OCI-LY3 (cell line): ENCODE measurements at regions not wholly inside any gene's neighbourhood (a gene's known extent, or its start where the extent isn't known, plus 50 kb on each side); places are given as distances from the start of the nearest gene placed in this dataset.

Experiments used
- H2AFZ ChIP-seq: fragments of 200-600, 300-600 bp; shearing (Covaris generic); 2 replicates; pipeline ENCODE4 v1.6.0; 2014; ENCODE audit warnings: antibody characterized with exemption, low read depth, low read length
- H3K27ac ChIP-seq: fragments of 200-600, 300-600 bp; sonication (generic); 2 replicates; pipeline ENCODE4 v1.5.1; 2014; ENCODE audit warnings: mild to moderate bottlenecking, low read length, moderate library complexity, mixed read lengths
- H3K27me3 ChIP-seq: fragments of 200-600, 300-600 bp; sonication (generic); 2 replicates; pipeline ENCODE4 v1.6.1; 2014; ENCODE audit warnings: low read depth, low read length, mixed read lengths
- H3K36me3 ChIP-seq: fragments of 200-600, 300-600 bp; sonication (generic); replicated peaks from 2 replicates; pipeline ENCODE3; 2014; ENCODE audit warnings: low read depth, low read length, mixed read lengths
- H3K4me1 ChIP-seq: fragments of 300-600, 200-600 bp; sonication (generic); 2 replicates; pipeline ENCODE4 v1.6.1; 2014; ENCODE audit warnings: low read length, mixed read lengths
- H3K4me2 ChIP-seq: fragments of 200-600, 300-600 bp; sonication (generic); 2 replicates; pipeline ENCODE4 v1.6.1; 2014; ENCODE audit warnings: low read length, mixed read lengths
- H3K4me3 ChIP-seq: fragments of 300-600, 200-600 bp; sonication (generic); 2 replicates; pipeline ENCODE4 v1.5.1; 2014; ENCODE audit warnings: antibody characterized with exemption, mild to moderate bottlenecking, low read length, moderate library complexity
- H3K79me2 ChIP-seq: fragments of 300-600, 200-600 bp; shearing (Covaris generic); 2 replicates; pipeline ENCODE4 v1.6.1; 2014; ENCODE audit warnings: mild to moderate bottlenecking, low read length, mixed read lengths
- H3K9ac ChIP-seq: fragments of 300-600, 200-600 bp; shearing (Covaris generic); 2 replicates; pipeline ENCODE4 v1.6.0; 2014; ENCODE audit warnings: mild to moderate bottlenecking, low read length, moderate library complexity
- H3K9me3 ChIP-seq: fragments of 200-600, 300-600 bp; shearing (Covaris generic); 2 replicates; pipeline ENCODE4 v1.6.1; 2014; ENCODE audit warnings: low read length, mixed read lengths; ENCODE audit not compliant: insufficient read depth
- H4K20me1 ChIP-seq: fragments of 200-600, 300-600 bp; sonication (generic); 2 replicates; pipeline ENCODE4 v1.6.1; 2016; ENCODE audit warnings: low read length, mixed read lengths; ENCODE audit not compliant: insufficient read depth
- EZH2phosphoT487 ChIP-seq: fragments of 200-600 bp; shearing (Covaris generic); IDR thresholded peaks from 2 replicates; pipeline ENCODE4 v1.6.1; 2018; ENCODE audit warnings: antibody characterized with exemption, mixed run types, low read depth
- TF ChIP-seq, protein P1 (sequence below): fragments of 200-600, 300-600 bp; sonication (generic); IDR thresholded peaks from 2 replicates; pipeline ENCODE4 v1.5.1; 2014; ENCODE audit warnings: antibody characterized with exemption, low read length, low read depth

DNA sequence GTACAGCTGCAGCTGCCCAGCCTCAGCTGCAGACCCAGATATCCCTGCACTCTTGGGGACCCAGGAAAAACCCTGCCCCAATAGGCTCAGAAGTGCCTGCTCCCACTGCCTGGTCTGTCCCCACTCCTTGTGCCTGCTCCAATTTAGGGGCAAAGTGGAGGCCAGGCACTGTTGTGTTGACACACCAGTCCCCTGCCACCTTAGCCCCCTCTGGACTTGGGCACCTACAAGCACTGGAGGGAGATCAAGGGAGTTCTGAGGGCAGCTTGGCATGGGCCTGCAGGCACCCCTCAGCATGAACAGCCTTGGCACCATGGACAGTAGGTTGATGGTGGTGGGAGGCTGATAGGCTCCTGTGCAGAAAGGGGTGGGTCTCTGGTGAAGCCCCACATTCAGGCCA is 2020.8 kb upstream of the ADGRL3 start:
- Histone ChIP-seq H3K4me3 (no peak overlapping the region), H3K9me3 (no peaks in the 10 kb centered on the region), H3K79me2 (no peaks in the 10 kb centered on the region), H3K9ac (no peak overlapping the region), H3K36me3 (no peaks in the 10 kb centered on the region), H3K27ac (no peak overlapping the region), H3K4me2 (no peak overlapping the region), H4K20me1 (no peaks in the 10 kb centered on the region), H2AFZ (no peak overlapping the region), H3K4me1 (no peaks in the 10 kb centered on the region), H3K27me3 (no peaks in the 10 kb centered on the region)
- TF ChIP-seq EZH2phosphoT487, result no peak
- TF ChIP-seq, protein P1, sequence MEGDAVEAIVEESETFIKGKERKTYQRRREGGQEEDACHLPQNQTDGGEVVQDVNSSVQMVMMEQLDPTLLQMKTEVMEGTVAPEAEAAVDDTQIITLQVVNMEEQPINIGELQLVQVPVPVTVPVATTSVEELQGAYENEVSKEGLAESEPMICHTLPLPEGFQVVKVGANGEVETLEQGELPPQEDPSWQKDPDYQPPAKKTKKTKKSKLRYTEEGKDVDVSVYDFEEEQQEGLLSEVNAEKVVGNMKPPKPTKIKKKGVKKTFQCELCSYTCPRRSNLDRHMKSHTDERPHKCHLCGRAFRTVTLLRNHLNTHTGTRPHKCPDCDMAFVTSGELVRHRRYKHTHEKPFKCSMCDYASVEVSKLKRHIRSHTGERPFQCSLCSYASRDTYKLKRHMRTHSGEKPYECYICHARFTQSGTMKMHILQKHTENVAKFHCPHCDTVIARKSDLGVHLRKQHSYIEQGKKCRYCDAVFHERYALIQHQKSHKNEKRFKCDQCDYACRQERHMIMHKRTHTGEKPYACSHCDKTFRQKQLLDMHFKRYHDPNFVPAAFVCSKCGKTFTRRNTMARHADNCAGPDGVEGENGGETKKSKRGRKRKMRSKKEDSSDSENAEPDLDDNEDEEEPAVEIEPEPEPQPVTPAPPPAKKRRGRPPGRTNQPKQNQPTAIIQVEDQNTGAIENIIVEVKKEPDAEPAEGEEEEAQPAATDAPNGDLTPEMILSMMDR, result no peak

DNA sequence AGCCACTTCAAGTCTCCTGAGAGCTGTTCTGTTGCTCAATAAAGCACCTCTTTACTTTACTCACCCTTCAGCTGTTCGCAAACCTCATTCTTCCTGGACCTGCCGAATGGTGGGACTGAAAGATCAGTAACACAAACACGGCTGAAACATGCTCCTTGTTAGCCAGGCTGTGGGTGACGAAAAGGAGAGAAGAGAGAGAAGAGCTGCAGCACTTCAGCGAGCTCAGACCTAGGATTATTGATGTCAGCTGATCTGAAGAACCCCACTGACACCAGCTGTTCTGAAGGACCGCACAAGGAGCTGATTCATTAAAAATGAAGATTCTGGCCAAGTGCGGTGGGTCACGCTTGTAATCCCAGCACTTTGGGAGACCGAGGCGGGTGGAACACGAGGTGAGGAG is 2020.0 kb upstream of the ADGRL3 start:
- Histone ChIP-seq H4K20me1 (no peaks in the 10 kb centered on the region), H3K9ac (no peak overlapping the region), H3K27me3 (no peaks in the 10 kb centered on the region), H3K4me2 (no peak overlapping the region), H3K36me3 (no peaks in the 10 kb centered on the region), H3K79me2 (no peaks in the 10 kb centered on the region), H3K9me3 (no peaks in the 10 kb centered on the region), H3K27ac (no peak overlapping the region), H3K4me1 (no peaks in the 10 kb centered on the region), H3K4me3 (no peak overlapping the region), H2AFZ (no peak overlapping the region)
- TF ChIP-seq EZH2phosphoT487, result no peak
- TF ChIP-seq, protein P1, result no peak

DNA sequence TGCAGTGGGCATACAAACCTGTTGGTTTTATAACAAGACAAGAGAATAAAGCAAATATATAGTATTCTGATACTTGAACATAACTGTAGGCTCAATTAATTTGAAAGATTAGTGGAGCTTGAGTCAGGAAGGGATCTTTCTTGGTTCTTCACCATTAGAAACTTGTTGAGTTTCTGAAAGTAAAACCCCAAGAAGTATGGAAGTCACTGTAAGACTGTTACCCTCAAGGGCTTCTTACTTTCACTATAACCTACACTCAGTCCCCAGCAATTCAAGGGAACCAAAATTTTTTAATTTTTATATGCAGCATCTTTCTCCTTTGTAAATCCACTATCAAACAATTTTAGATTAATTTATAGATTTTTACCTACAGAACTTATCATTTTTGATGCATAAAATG is 2019.2 kb upstream of the ADGRL3 start:
- no peak overlapping the region for H3K4me2 ChIP-seq
- no peak for TF ChIP-seq EZH2phosphoT487
- TF ChIP-seq, protein P1, result no peak
- H3K27ac ChIP-seq, result no peak overlapping the region
- H3K36me3 ChIP-seq, result no peaks in the 10 kb centered on the region
- no peaks in the 10 kb centered on the region for H3K9me3 ChIP-seq
- no peaks in the 10 kb centered on the region for H3K27me3 ChIP-seq
- no peaks in the 10 kb centered on the region for H4K20me1 ChIP-seq
- no peaks in the 10 kb centered on the region for H3K4me1 ChIP-seq
- H3K9ac ChIP-seq, result no peak overlapping the region
- no peaks in the 10 kb centered on the region for H3K79me2 ChIP-seq
- H2AFZ ChIP-seq, result no peak overlapping the region
- H3K4me3 ChIP-seq, result no peak overlapping the region

GRCh38 chr4:59195839-59196238 is 2004.3 kb upstream of the ADGRL3 start:
- Histone ChIP-seq H3K4me2 (no peak overlapping the region), H3K4me1 (no peaks in the 10 kb centered on the region), H4K20me1 (no peaks in the 10 kb centered on the region), H3K4me3 (no peak overlapping the region), H3K27ac (no peak overlapping the region), H3K9ac (no peak overlapping the region), H3K79me2 (no peaks in the 10 kb centered on the region), H2AFZ (no peak overlapping the region), H3K36me3 (no peaks in the 10 kb centered on the region), H3K27me3 (no peaks in the 10 kb centered on the region), H3K9me3 (no peaks in the 10 kb centered on the region)
- TF ChIP-seq, protein P1, result no peak
- TF ChIP-seq EZH2phosphoT487, result no peak
